Uterus (tissue), 3 donors: ENCODE measurements at regions not wholly inside any gene's neighbourhood (a gene's known extent, or its start where the extent isn't known, plus 50 kb on each side); places are given as distances from the start of the nearest gene placed in this dataset.

Experiments used
- DNase-seq, 2 donors: peaks; one replicate each; pipeline ENCODE4 v3.0.0-alpha.2; 2019 to 2020
- H3K27ac ChIP-seq, 2 donors: fragments of 200-600 bp; sonication (generic); 1 replicate in 1 of 2; 2 replicates in 1 of 2; pipeline ENCODE4 v1.5.1; 2016 to 2018
- H3K27me3 ChIP-seq, 2 donors: fragments of 200-600 bp; sonication (generic); one replicate each; pipeline ENCODE4 v1.5.1; 2018 to 2019; ENCODE audit warnings: control low read depth in 1 of 2
- H3K36me3 ChIP-seq, 2 donors: fragments of 200-600 bp; sonication (generic); one replicate each; pipeline ENCODE4 v1.5.1; 2019; ENCODE audit warnings: control low read depth in 1 of 2
- H3K4me1 ChIP-seq, 2 donors: fragments of 200-600 bp; sonication (generic); one replicate each; pipeline ENCODE4 v1.5.1; 2018 to 2019; ENCODE audit warnings: control low read depth in 1 of 2
- H3K4me3 ChIP-seq, 2 donors: fragments of 200-600 bp; sonication (generic); 1 replicate in 1 of 2; 2 replicates in 1 of 2; pipeline ENCODE4 v1.5.1; 2018 to 2019; ENCODE audit warnings: mild to moderate bottlenecking in 1 of 2
- H3K9me3 ChIP-seq, 2 donors: fragments of 200-600 bp; sonication (generic); one replicate each; pipeline ENCODE4 v1.5.1; 2019; ENCODE audit warnings: control low read depth in 1 of 2
- CTCF ChIP-seq, 4 experiments: fragments of 200-600 bp in 2 of 4; fragments of 450-650 bp in 2 of 4; sonication (generic) in 2 of 4; IDR thresholded peaks; one replicate each; pipeline ENCODE4 v1.5.1; 2016 to 2019; ENCODE audit warnings: antibody characterized with exemption in 4 of 4, mild to moderate bottlenecking in 2 of 4, moderate library complexity in 1 of 4
- POLR2A ChIP-seq, 2 donors: fragments of 450-650 bp; IDR thresholded peaks; one replicate each; pipeline ENCODE4 v1.6.1; 2016; ENCODE audit warnings: antibody characterized with exemption in 2 of 2, mild to moderate bottlenecking in 1 of 2, moderate library complexity in 1 of 2
- intact Hi-C: fragments of 100-400 bp; cut with DNase I; formaldehyde crosslinking; loops from one replicate; pipeline ENCODE4 v1.15.1; 2023; ENCODE audit warnings: low total_unique reads
- donor health status: DM: yes; HTN: yes; CAD: no.

DNA sequence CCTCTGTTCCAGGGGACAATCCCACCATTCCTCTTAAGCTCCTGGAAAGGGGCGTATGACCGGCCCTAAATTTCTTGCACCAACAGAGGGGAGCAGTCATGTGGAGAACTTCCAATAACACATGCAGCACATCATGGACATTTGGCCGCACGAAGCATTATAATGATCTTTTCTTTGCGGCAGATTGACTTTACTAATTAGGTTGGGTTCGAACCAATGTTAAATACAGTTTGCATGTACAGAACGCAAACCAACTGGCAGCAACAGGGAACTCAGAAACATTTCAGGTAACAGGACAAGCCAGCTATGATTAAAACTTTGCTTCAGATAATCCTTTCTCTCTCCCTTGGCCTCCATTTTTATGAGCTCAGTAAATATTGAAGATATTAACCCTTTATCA is 100.8 kb upstream of the ADPGK start:
- no peaks in the 10 kb centered on the region for H3K27me3 ChIP-seq
- no peaks in the 10 kb centered on the region for H3K36me3 ChIP-seq
- no peak for DNase-seq
- no peaks in the 10 kb centered on the region for H3K9me3 ChIP-seq
- intact Hi-C loops = no loop called here
- no peak for TF ChIP-seq POLR2A (IDR thresholded peaks at IDR 0.05)
- no peak for TF ChIP-seq CTCF (IDR thresholded peaks at IDR 0.05)
- H3K27ac ChIP-seq = no peak overlapping the region
- H3K4me1 ChIP-seq = no peaks in the 10 kb centered on the region
- H3K4me3 ChIP-seq = no peak overlapping the region

DNA sequence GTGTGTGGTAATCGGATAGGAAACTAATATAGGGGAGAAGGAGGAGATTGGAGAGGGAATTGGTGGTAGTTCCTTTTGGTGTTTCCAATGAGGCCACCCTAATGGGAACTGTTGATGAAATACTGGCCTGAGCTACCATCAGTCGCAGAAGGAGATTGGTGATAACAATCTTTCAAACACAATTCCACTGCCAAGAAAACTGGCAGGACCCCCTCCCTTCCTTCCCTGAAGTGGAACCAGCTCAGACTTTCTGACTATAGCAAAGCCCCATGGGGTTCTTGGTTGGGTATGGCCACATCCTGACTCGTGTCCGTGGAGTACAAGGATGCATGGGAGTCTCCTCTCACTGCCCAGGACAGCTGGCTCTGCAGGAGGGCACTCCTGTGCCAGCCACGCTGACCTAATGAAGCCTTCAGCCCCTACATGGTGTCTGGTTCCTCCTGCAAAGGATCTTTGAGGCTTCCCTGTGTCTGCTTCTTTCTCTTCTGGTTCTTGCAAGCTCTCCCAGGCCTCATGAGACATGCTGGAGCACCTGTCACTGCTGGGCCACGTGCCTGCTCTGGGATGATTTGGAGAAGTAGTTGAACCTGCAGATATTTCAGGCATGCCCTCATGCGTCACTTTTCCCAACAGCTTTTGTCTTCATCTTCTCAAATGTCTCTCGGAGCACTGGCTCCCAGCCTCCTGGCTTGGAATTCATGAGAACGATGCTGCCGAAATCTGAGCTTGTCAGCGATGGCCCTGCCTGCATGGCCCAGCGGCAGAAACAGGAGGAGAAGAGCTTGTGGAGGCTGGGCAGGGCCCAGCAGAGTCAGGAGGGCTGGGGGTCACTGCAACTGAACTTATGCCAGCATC is 90.0 kb upstream of the ADPGK start:
- Histone ChIP-seq H3K27me3 (no peaks in the 10 kb centered on the region), H3K36me3 (no peaks in the 10 kb centered on the region), H3K9me3 (no peaks in the 10 kb centered on the region), H3K4me1 (no peaks in the 10 kb centered on the region), H3K4me3 (no peak overlapping the region), H3K27ac (no peak overlapping the region)
- no peak for DNase-seq
- intact Hi-C loops = no loop called here
- TF ChIP-seq CTCF (IDR thresholded peaks at IDR 0.05) (no peak), POLR2A (IDR thresholded peaks at IDR 0.05) (no peak)

DNA sequence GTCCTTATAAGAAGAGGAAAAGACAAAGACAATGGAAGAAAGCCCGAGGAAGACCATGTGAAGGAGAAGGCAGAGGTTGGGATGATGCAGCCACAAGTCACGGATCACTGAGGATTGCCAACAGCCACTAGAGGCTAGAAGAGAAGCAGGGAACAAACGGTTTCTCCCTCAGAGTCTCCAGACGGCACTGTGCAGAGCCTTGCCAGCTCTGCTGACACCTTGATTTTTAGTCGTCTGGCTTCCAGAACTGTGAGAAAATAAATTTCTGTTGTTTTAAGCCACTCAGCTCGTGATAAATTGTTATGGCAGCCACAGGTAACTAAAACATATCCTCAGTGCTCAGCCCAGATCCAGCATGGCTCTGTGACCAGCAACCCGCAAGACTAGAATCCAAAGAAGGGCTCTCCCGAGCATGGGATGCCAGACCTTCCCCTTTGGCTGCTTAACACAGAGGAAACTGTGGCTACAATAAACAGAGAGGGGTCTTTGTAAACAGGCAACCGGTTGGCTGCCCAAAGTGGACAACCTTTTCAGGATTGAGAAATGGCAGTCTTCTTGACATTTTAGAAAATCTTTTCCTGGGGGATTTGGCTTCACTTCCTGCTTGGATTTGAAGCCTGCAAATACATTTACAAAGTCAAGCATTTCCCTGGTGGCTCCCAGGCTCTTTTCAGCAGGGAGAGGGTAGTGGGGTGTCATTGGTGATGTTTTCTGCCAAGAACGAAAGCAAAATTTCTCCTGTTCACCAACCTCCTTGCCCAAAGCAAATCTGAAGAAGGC is 88.7 kb upstream of the ADPGK start:
- TF ChIP-seq CTCF (IDR thresholded peaks at IDR 0.05) = no peak
- no peak for TF ChIP-seq POLR2A (IDR thresholded peaks at IDR 0.05)
- Histone ChIP-seq H3K27ac (no peak overlapping the region), H3K36me3 (no peaks in the 10 kb centered on the region), H3K4me1 (no peaks in the 10 kb centered on the region), H3K27me3 (no peaks in the 10 kb centered on the region), H3K4me3 (no peak overlapping the region), H3K9me3 (no peaks in the 10 kb centered on the region)
- no peak for DNase-seq
- intact Hi-C loops = no loop called here

GRCh38 chr15:72866866-72867616 is 83.5 kb upstream of the ADPGK start:
- H3K9me3 ChIP-seq = no peaks in the 10 kb centered on the region
- TF ChIP-seq CTCF (IDR thresholded peaks at IDR 0.05) = no peak
- H3K36me3 ChIP-seq = no peaks in the 10 kb centered on the region
- H3K27me3 ChIP-seq = no peaks in the 10 kb centered on the region
- H3K4me1 ChIP-seq = no peaks in the 10 kb centered on the region
- no peak overlapping the region for H3K4me3 ChIP-seq
- intact Hi-C loops = no loop called here
- no peak for DNase-seq
- no peak overlapping the region for H3K27ac ChIP-seq
